OCI-LY7 (cell line): ENCODE measurements at regions not wholly inside any gene's neighbourhood (a gene's known extent, or its start where the extent isn't known, plus 50 kb on each side); places are given as distances from the start of the nearest gene placed in this dataset.

Experiments used
- CTCF ChIP-seq: fragments of 200-600 bp; sonication (generic); conservative IDR thresholded peaks from 2 replicates; pipeline ENCODE4 v1.5.1; 2014; ENCODE audit warnings: mild to moderate bottlenecking, antibody characterized with exemption, low read length, moderate library complexity, mixed read lengths
- EZH2phosphoT487 ChIP-seq: fragments of 200-600 bp; sonication (generic); IDR thresholded peaks from 2 replicates; pipeline ENCODE4 v1.6.1; 2018; ENCODE audit warnings: low read depth, borderline replicate concordance, mild to moderate bottlenecking, mixed run types, antibody characterized with exemption, low read length, moderate library complexity, mixed read lengths

DNA sequence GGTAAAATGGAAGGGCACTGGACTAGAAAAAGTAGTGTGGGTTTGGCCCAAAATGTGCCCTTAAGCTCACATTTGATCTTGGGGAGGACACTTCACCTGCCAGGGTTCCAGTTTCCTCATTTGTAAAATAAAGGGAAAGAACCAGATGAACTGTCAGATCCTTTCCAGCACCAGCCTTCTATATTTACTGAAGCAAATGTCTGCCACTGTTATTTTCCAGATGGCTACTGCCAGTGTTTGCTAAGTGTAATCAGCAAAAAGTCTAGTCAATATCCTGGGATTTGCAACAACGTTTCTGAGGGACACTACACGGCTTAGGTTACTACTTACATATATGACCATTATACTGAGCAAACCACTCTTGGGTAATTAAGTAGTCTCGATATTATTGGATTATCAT, 340.3 kb downstream of the KCNN2 start:
- no peak for TF ChIP-seq CTCF
- no peak for TF ChIP-seq EZH2phosphoT487
